NT2/D1 (cell line): ENCODE measurements at regions not wholly inside any gene's neighbourhood (a gene's known extent, or its start where the extent isn't known, plus 50 kb on each side); places are given as distances from the start of the nearest gene placed in this dataset.

Source experiments
- SUZ12 ChIP-seq: IDR thresholded peaks from 2 replicates; pipeline ENCODE4 v1.6.1; 2011; ENCODE audit not compliant: insufficient read length, insufficient read depth; ENCODE audit errors: extremely low read depth
- YY1 ChIP-seq: IDR thresholded peaks from 2 replicates; pipeline ENCODE4 v1.6.1; 2011; ENCODE audit not compliant: insufficient read length, insufficient read depth
- ZNF274 ChIP-seq: IDR thresholded peaks from 2 replicates; pipeline ENCODE4 v1.6.1; 2011; ENCODE audit warnings: mild to moderate bottlenecking, low read depth, low read length

GRCh38 chr13:99857738-99858137 lies 113.8 kb downstream of the ZIC5 start:
- TF ChIP-seq YY1 (no peak), SUZ12 (no peak), ZNF274 (no peak)
